H1 (cell line): ENCODE measurements at regions not wholly inside any gene's neighbourhood (a gene's known extent, or its start where the extent isn't known, plus 50 kb on each side); places are given as distances from the start of the nearest gene placed in this dataset.

Source experiments
- NRF1 ChIP-seq: IDR thresholded peaks from 2 replicates; pipeline ENCODE4 v1.6.1; 2011; ENCODE audit warnings: mild to moderate bottlenecking, low read depth, low read length, improper control_type of control experiment
- RNF2 ChIP-seq: fragments of 200-900, 300-1000 bp; sonication (generic); IDR thresholded peaks from 2 replicates; pipeline ENCODE4 v1.7.1; 2016; ENCODE audit warnings: borderline replicate concordance, low read depth, mild to moderate bottlenecking, antibody characterized with exemption, low read length; ENCODE audit not compliant: poor library complexity, severe bottlenecking; ENCODE audit errors: missing control alignments
- RXRA ChIP-seq: IDR thresholded peaks from 2 replicates; pipeline ENCODE4 v1.6.1; 2011; ENCODE audit warnings: low read depth, mild to moderate bottlenecking, low read length, moderate library complexity; ENCODE audit not compliant: insufficient read depth

- TF ChIP-seq RNF2 (no peak), NRF1 (no peak), RXRA (no peak)
These were observed 757.0 kb downstream of the TRAM1L1 start (continued) for GRCh38 chr4:116328261-116328860.
